ENCODE measurements at regions not wholly inside any gene's neighbourhood (a gene's known extent, or its start where the extent isn't known, plus 50 kb on each side); places are given as distances from the start of the nearest gene placed in this dataset.

GRCh38 chr11:116079580-116079979 lies 575.4 kb upstream of the CADM1 start:
- TF ChIP-seq CTCF (IDR thresholded peaks at IDR 0.05) (no peak), POLR2A (IDR thresholded peaks at IDR 0.05) (no peak)
